Ectodermal cell (in vitro differentiated cells): ENCODE measurements at regions not wholly inside any gene's neighbourhood (a gene's known extent, or its start where the extent isn't known, plus 50 kb on each side); places are given as distances from the start of the nearest gene placed in this dataset.

Source experiments
- H3K27ac ChIP-seq: 2 replicates; pipeline ENCODE4 v1.7.0; 2013; ENCODE audit warnings: mild to moderate bottlenecking, low read depth, low read length; ENCODE audit not compliant: insufficient read depth, poor library complexity, severe bottlenecking
- H3K27me3 ChIP-seq: 2 replicates; pipeline ENCODE4 v1.7.0; 2013; ENCODE audit warnings: mild to moderate bottlenecking, low read length; ENCODE audit not compliant: insufficient read depth, control insufficient read depth, poor library complexity, severe bottlenecking
- H3K36me3 ChIP-seq: one replicate; pipeline ENCODE4 v1.7.0; 2013; ENCODE audit warnings: low read length; ENCODE audit not compliant: control insufficient read depth, insufficient read depth
- H3K4me1 ChIP-seq: one replicate; pipeline ENCODE4 v1.7.0; 2013; ENCODE audit warnings: low read length; ENCODE audit not compliant: control insufficient read depth, insufficient read depth
- H3K4me3 ChIP-seq: 2 replicates; pipeline ENCODE4 v1.7.0; 2013; ENCODE audit warnings: low read depth, low read length, control low read depth; ENCODE audit not compliant: insufficient read depth
- H3K9me3 ChIP-seq: 2 replicates; pipeline ENCODE4 v1.7.0; 2013; ENCODE audit warnings: mild to moderate bottlenecking, low read length, moderate library complexity; ENCODE audit not compliant: control insufficient read depth
- WGBS, 2 experiments: methylation state at CpG; one replicate each; pipeline ENCODE4 v1.1.7; 2013; ENCODE audit warnings: missing lambda C conversion rate in 2 of 2; 5-methylcytosine and 5-hydroxymethylcytosine counted together

DNA sequence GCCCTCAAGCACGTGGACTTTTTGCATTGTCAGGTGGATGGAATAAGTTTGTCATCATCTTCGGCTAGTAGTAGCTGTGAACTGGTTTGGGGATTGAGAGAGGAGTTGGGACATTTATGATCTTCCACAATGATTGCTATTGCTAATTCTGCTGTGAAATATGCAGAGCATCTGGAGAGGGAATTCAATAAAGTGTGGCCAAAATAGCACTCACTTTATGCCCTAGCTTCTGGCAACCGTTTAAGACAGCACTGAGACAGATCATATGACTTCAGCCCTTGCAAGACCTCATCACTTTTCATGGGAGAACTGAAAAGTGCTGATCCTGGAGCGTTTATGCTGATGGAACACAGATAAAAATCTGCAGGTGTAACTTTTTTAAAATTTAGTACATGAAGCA lies 360.8 kb downstream of the GPATCH2 start:
- no peaks in the 10 kb centered on the region for H3K27me3 ChIP-seq
- no peaks in the 10 kb centered on the region for H3K9me3 ChIP-seq
- H3K4me3 ChIP-seq: no peak overlapping the region
- H3K27ac ChIP-seq: no peak overlapping the region
- H3K36me3 ChIP-seq: no peaks in the 10 kb centered on the region
- no peaks in the 10 kb centered on the region for H3K4me1 ChIP-seq
- 76 to 87% methylated on average over 3 to 4 of the region's 4 CpGs for WGBS, 2 experiments

- no peaks in the 10 kb centered on the region for H3K27me3 ChIP-seq
- 87 to 92% methylated on average over 4 to 5 of the region's 5 CpGs for WGBS, 2 experiments
Measured at GRCh38 chr1:217268058-217268457, 362.8 kb downstream of the GPATCH2 start.

GRCh38 chr1:217261636-217262035 lies 369.3 kb downstream of the GPATCH2 start:
- WGBS, 2 experiments: 80 to 100% methylated on average over 1 of the region's 2 CpGs
- Histone ChIP-seq H3K4me1 (no peaks in the 10 kb centered on the region), H3K4me3 (no peak overlapping the region), H3K27me3 (no peaks in the 10 kb centered on the region), H3K27ac (no peak overlapping the region), H3K9me3 (no peaks in the 10 kb centered on the region), H3K36me3 (no peaks in the 10 kb centered on the region)

More at GRCh38 chr1:217268058-217268457, 362.8 kb downstream of the GPATCH2 start:
- H3K9me3 ChIP-seq: no peaks in the 10 kb centered on the region
- H3K4me1 ChIP-seq: no peaks in the 10 kb centered on the region
- H3K4me3 ChIP-seq: no peak overlapping the region
- no peaks in the 10 kb centered on the region for H3K36me3 ChIP-seq
- H3K27ac ChIP-seq: no peak overlapping the region

DNA sequence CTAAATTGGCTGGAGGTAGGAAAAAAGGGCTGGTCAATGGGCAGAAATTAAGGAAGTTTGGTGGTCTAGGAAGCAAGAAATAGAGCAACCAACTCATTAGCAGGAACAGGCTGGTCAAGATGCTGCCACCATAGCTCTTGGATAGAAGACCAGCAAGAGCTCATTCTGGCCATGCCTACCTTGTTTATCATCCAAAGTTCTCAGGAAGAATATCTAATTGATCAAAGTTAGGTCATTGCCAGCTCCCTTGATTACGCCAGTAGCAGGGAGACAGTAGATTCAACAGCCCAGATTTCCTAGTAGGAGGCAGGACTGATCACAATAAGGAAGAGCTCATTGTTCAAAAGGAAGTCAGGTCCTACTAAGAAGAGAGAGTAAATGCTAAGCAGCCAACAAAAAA lies 370.2 kb downstream of the GPATCH2 start:
- Histone ChIP-seq H3K9me3 (no peaks in the 10 kb centered on the region), H3K4me3 (no peak overlapping the region), H3K27ac (no peak overlapping the region), H3K27me3 (no peaks in the 10 kb centered on the region), H3K4me1 (no peaks in the 10 kb centered on the region), H3K36me3 (no peaks in the 10 kb centered on the region)
- WGBS, 2 experiments: 95 to 97% methylated on average over 1 of the region's 1 CpG

DNA sequence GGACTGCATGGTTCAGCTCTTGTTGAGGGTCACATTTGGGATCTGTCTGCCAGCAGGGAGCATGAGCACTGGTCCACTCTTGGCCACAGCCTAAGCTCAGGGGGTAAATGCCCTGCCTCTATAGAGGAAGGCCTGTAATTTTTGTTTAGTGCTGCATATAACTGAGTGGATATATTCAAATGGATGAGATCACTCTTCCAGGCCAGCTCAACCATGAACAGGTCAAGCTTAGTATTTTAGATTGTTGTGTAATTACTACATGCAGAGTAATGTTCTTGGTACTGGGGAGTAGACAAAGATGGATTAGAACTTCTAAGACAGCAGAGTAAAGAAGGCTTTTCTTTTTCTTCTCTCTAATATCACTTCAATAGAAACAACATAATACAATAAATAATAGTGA lies 376.9 kb downstream of the GPATCH2 start:
- no peak overlapping the region for H3K4me3 ChIP-seq
- H3K4me1 ChIP-seq: no peaks in the 10 kb centered on the region
- no peaks in the 10 kb centered on the region for H3K27me3 ChIP-seq
- no peaks in the 10 kb centered on the region for H3K9me3 ChIP-seq
- no peak overlapping the region for H3K27ac ChIP-seq
- no peaks in the 10 kb centered on the region for H3K36me3 ChIP-seq

GRCh38 chr1:217253351-217253750 lies 377.5 kb downstream of the GPATCH2 start:
- Histone ChIP-seq H3K4me3 (no peak overlapping the region), H3K36me3 (no peaks in the 10 kb centered on the region), H3K9me3 (no peaks in the 10 kb centered on the region), H3K27ac (no peak overlapping the region), H3K27me3 (no peaks in the 10 kb centered on the region), H3K4me1 (no peaks in the 10 kb centered on the region)
- 81 to 92% methylated on average over 2 of the region's 2 CpGs for WGBS, 2 experiments

- Histone ChIP-seq H3K4me1 (no peaks in the 10 kb centered on the region), H3K27me3 (no peaks in the 10 kb centered on the region), H3K4me3 (no peak overlapping the region), H3K36me3 (no peaks in the 10 kb centered on the region), H3K9me3 (no peaks in the 10 kb centered on the region), H3K27ac (no peak overlapping the region)
- WGBS, 2 experiments: 88 to 100% methylated on average over 1 of the region's 1 CpG
Measured at GRCh38 chr1:217251121-217251520, 379.8 kb downstream of the GPATCH2 start.

DNA sequence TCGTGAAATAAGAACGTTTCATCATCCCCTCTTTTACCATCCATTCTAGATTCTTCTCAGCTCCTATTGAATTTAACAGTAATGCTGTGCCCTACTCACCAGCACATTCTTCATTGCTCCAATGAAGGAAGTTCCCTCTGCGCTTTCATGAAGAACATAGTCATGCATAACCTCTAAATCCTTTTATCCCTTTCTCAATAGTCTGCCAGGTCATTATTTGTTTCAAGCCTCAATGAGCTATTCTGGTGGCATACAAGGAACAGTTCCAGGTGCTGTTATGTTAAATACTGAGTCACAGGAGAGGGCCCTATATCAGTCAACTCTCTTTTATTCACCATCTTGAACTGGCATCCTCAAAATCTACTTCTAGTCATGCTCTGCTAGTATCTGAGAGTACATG lies 381.0 kb downstream of the GPATCH2 start:
- Histone ChIP-seq H3K4me1 (no peaks in the 10 kb centered on the region), H3K36me3 (no peaks in the 10 kb centered on the region), H3K4me3 (no peak overlapping the region), H3K27me3 (no peaks in the 10 kb centered on the region), H3K9me3 (no peaks in the 10 kb centered on the region), H3K27ac (no peak overlapping the region)
- WGBS, 2 experiments: 90 to 91% methylated on average over 3 of the region's 3 CpGs

DNA sequence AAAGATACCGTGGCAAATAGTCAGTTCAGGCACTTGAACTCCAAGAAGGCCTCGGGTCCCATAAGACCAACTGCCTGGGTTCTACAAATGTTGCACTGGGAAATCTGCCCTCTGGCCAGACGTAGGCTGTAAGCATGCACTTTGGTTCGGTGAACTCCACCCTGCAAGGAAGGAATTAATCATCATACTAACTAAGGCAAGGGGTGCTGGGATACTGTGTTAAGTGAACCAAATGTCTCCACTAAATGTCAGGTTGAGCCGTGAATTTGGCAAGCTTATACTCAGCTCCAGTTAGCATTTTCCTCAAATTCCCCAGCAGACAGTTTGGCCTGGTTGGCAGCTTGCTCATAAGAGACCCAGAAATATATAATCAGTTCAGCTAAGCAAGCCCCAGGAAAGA lies 385.9 kb downstream of the GPATCH2 start:
- no peaks in the 10 kb centered on the region for H3K27me3 ChIP-seq
- H3K9me3 ChIP-seq: no peaks in the 10 kb centered on the region
- 92 to 99% methylated on average over 5 of the region's 5 CpGs for WGBS, 2 experiments
- H3K4me3 ChIP-seq: no peak overlapping the region
- H3K27ac ChIP-seq: no peak overlapping the region
- no peaks in the 10 kb centered on the region for H3K36me3 ChIP-seq
- no peaks in the 10 kb centered on the region for H3K4me1 ChIP-seq

DNA sequence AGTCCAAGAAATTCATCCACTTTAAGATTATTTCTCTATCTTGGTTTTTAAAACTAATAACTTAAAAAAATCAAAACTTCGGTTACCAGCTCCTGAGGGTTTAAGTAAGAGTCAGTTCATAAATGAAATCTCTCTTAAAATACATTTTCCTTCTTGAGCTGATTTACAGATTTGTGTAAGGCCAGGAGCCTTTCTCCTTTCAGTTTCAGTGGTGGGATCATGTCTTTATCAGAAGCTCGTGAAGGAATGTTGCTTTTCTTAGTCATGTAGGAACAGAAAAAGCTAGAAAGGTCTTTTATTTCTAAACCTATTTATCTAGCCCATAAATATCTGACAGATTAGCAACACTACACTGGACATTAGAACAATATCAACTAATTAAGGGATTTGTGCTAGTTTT lies 390.2 kb downstream of the GPATCH2 start:
- Histone ChIP-seq H3K27me3 (no peaks in the 10 kb centered on the region), H3K9me3 (no peaks in the 10 kb centered on the region), H3K36me3 (no peaks in the 10 kb centered on the region), H3K4me1 (no peaks in the 10 kb centered on the region), H3K4me3 (no peak overlapping the region), H3K27ac (no peak overlapping the region)
- WGBS, 2 experiments: 100% methylated on average over 2 of the region's 2 CpGs; no CpG with 5 or more reads in 1 of the 2 experiments

DNA sequence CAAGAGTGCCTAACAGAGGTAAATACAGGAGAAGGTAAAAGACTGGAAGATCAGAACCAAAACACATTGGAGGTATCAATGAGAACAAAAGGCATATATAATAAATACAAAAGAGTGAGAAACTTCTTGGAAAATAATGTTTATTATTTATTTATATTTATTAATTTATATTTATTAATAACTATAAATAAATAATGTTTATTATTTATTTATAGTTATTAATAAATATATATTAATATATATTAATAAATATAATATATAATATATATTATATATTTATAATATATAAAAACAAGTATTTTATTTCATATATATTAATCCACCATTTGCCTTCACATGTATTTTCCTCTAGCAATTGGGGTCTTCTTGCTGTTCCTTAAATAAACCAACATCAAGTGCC lies 391.9 kb downstream of the GPATCH2 start:
- H3K4me3 ChIP-seq: no peak overlapping the region
- H3K36me3 ChIP-seq: no peaks in the 10 kb centered on the region
- no peak overlapping the region for H3K27ac ChIP-seq
- no peaks in the 10 kb centered on the region for H3K4me1 ChIP-seq
- H3K9me3 ChIP-seq: no peaks in the 10 kb centered on the region
- H3K27me3 ChIP-seq: no peaks in the 10 kb centered on the region
